Ovary (tissue), 3 donors: ENCODE measurements at regions not wholly inside any gene's neighbourhood (a gene's known extent, or its start where the extent isn't known, plus 50 kb on each side); places are given as distances from the start of the nearest gene placed in this dataset.

Experiments
- POLR2A ChIP-seq: fragments of 450-650 bp; IDR thresholded peaks from one replicate; pipeline ENCODE4 v1.6.1; 2017; ENCODE audit warnings: antibody characterized with exemption, mild to moderate bottlenecking, moderate library complexity
- TF ChIP-seq, protein P1 (sequence below), 3 donors: fragments of 450-650 bp in 2 of 3; fragments of 200-600 bp in 1 of 3; IDR thresholded peaks; one replicate each; pipeline versions ENCODE4 v1.5.1 to v1.8.0; 2016 to 2022; ENCODE audit warnings: antibody characterized with exemption in 3 of 3, mild to moderate bottlenecking in 1 of 3
- donor health status: DM: no; HTN: no; CAD: no.

DNA sequence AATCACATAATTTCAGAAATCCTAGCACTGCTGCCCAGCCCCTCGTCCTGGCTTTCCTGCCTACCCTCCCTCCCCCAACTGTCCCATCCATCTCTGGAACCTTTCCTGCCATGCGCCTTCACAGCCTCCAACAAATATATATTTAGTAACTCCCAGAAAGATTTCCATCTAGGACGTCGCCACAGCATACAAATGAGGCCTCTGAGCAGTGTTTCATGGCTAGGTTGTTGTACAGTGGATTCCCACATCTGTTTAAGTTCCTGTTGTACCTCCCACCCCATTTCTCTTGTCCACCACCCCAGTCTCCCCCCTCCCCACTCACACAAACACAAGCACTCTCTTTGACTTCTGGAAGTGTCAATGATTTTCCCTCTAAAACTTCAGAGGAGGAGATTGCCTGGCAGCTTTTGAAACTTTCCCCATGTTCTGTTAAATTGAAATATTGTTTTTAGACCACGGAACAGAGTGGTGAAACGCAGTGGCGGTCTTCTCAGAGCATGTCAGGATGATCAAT is 280.3 kb upstream of the RORA start:
- TF ChIP-seq, protein P1, sequence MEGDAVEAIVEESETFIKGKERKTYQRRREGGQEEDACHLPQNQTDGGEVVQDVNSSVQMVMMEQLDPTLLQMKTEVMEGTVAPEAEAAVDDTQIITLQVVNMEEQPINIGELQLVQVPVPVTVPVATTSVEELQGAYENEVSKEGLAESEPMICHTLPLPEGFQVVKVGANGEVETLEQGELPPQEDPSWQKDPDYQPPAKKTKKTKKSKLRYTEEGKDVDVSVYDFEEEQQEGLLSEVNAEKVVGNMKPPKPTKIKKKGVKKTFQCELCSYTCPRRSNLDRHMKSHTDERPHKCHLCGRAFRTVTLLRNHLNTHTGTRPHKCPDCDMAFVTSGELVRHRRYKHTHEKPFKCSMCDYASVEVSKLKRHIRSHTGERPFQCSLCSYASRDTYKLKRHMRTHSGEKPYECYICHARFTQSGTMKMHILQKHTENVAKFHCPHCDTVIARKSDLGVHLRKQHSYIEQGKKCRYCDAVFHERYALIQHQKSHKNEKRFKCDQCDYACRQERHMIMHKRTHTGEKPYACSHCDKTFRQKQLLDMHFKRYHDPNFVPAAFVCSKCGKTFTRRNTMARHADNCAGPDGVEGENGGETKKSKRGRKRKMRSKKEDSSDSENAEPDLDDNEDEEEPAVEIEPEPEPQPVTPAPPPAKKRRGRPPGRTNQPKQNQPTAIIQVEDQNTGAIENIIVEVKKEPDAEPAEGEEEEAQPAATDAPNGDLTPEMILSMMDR (IDR thresholded peaks at IDR 0.05): no peak
- no peak for TF ChIP-seq POLR2A
